ENCODE measurements at regions not wholly inside any gene's neighbourhood (a gene's known extent, or its start where the extent isn't known, plus 50 kb on each side); places are given as distances from the start of the nearest gene placed in this dataset.
"Not testable (repeated sequence)": the region's sequence is repeated elsewhere in the genome, so short reads cannot be mapped to it uniquely, and the experiment has no call there.

DNA sequence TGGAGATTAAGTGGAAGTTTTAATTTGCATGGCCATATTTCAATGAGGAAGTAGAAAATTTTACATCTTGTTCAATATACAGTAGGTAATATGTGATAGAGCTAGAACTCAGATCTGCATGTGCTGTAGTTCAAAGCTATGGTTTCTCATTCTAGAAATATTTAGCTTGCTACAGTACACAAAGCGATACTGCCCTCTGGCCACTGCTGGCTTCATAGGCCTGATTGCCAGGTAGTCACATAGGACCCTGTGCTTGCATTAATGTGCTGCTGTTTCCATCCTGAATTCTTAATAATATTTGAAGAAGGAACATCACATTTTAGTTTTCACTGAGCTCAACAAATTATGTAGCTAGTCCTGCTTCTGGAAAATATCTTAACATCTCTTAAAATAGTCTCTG, 87.0 kb downstream of the PLSCR2 start:
- DNase-seq (ENCODE audit: low spot score): no peak

DNA sequence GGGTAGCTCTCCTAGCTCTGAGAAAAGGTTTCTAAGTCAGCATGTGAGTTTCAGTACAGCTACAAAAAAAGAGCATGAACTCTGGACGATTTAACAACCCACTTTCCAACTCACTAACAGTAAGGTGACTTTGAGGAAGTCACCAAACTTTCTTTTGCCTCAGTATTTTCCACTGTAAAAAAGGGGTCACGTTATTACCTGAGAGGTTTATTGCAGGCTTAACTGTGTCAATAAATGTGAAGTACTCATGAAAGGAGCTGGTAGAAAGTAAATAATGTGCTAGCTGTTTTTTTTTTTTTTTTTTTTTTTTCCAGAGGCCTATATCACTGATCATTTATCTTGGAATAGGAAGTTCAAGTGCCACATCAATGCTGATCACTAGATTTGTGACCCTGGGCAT, 89.3 kb downstream of the PLSCR2 start:
- no peak for DNase-seq (ENCODE audit: low spot score)

DNA sequence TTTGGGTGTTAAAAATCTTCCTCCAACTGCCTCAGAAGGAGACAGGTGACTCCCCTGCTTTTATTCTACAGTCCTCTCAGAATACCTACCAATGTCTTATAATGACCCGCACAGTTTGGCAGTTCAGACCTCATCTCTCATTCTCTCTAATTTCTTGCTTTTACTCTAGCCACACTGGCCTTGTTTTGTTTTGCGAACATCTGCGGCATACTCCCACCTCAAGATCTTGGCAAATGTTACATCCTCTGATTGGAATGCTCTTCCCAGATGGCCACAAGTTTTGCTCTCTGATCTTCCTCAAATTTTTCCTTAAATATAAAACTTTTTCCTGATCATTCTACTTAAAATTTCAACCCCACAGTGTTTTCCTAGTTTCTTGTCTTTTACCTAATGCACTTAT, 94.1 kb downstream of the PLSCR2 start:
- no peak for DNase-seq (ENCODE audit: low spot score)

DNA sequence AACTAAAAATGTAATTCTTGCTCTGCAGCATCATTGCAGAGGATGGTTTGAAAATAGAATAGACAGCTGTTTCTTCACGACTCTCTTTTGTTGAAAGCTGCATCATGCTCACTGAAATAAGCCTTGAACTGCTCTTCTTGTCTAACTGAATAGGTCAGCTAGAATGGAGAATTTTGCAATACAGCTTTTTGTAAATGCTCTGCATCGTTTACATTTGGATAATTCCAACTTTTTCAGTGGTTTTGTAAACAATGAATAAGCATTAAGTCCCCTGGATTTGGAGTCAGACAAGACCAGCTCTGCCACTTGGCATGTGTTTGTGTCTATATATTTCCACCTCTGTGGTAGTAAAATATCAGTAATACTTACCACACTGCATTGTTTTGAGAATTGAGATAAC, 95.2 kb downstream of the PLSCR2 start:
- DNase-seq (ENCODE audit: low spot score): no peak

DNA sequence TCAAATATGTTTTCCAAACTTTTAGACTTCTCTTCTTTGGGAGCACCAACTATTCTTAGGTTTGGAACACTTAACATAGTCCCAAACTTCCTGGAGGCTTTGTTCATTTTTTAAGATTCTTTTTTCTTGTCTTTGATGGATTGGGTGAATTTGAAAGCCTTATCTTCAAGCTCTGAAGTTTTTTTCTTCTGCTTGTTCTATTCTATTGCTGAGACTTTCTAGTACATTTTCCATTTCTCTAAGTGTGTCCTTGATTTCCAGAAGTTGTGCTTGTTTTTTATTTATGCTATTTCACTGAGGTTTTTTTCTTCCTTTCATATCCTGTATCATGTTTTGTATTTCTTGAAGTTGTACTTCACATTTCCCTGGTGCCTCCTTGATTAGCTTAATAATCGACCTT, 97.5 kb downstream of the PLSCR2 start:
- DNase-seq (ENCODE audit: low spot score): no peak

DNA sequence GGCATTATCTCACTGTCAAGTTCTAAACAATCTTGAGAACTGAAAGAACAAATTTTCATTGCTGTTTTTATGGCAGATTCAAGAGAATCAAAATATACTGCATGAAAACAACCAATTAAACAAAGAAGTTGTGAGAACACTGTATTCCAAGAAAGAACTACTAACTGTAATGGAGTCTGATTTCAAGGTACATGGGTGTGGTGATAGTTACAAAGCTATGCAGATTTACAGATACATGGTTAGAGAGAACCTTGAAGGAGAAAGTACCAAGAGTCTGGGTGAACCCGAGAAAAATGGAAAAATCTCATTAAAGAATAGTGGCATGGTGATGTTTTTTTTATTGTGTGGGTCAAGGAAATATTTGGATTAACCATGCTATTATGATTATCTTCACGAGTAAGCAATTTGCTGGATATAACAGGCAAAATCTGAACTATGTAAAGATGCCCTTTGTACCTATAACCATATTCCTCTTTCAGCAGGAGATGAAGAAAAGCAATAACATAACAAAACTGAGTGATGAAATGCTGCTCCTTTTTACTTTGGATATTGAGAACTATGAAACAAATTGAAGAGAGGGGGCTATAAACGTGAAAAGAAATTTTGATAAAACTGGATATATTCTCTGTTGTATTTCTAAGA, 100.4 kb downstream of the PLSCR2 start:
- no peak for DNase-seq (ENCODE audit: low spot score)

DNA sequence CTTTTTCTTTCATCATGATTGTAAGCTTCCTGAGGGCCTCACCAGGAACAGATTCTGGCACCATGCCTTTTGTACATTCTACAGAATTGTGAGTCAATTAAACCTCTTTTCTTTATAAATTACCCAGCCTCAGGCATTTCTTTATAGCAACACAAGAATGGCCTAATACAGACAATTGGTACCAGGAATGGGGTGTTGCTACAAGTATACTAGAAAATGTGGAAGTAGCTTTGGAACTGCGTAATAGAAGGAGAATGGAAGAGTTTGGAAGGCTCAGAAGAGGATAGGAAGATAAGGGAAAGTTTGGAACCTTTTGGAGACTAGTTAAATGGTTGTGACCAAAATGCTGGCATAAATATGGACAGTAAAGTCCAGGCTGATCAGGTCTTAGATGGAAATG, 108.9 kb upstream of the PLSCR4 start:
- no peak for DNase-seq (ENCODE audit: low spot score)

DNA sequence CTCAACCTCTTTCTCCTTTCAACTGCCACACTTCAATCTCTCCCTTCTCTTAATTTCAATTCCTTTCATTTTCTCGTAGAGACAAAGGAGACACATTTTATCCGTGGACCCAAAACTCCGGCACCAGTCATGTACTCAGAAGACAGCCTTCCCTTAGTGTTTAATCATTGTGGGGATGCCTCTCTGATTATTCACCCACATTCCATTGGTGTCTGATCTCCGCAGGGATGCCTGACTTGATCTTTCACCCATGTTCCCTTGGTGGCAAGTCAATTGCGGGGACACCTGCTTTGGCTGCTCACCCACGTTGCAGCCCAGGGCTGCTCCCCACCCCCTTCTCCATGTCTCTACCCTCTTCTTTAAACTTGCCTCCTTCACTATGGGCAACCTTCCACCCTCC, 103.5 kb upstream of the PLSCR4 start:
- not testable (repeated sequence) for DNase-seq (ENCODE audit: low spot score)

DNA sequence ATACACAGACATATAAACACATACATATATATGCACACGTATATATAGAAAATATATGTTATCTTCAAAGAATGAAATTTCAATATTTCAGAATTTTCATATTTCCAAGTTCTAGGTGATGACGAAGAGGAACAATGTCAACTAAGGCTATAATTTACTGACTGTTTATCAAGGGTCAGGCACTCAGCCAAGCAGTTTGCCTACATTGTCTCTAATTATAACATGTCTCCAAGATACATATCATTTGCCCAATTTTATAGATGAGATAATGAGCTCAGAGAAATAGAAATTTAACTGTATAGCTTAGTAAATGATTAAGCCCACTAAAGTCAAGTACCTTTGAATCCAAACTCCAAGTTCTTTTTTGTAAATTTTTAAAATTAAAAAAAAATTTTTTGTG, 99.9 kb upstream of the PLSCR4 start:
- no peak for DNase-seq (ENCODE audit: low spot score)

DNA sequence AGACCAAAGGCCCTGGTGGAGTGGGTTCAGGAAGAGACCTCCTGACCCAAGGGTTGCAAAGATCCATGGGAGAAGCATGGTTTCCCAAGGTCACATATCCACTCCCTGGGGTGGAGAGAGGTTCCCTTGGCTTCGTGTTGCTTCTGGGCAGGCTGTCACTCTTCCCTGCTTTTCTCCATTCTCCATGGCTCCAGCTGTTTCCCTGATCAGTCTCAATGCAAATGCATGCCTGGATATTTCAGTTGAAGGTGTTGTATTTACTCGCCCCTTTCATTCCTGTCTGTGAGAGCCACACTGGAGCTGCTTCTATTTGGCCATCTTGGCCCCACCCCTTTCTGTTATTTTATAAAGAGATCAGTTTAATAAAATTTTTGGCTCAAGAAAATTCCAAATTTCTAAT, 95.0 kb upstream of the PLSCR4 start:
- DNase-seq (ENCODE audit: low spot score): no peak

DNA sequence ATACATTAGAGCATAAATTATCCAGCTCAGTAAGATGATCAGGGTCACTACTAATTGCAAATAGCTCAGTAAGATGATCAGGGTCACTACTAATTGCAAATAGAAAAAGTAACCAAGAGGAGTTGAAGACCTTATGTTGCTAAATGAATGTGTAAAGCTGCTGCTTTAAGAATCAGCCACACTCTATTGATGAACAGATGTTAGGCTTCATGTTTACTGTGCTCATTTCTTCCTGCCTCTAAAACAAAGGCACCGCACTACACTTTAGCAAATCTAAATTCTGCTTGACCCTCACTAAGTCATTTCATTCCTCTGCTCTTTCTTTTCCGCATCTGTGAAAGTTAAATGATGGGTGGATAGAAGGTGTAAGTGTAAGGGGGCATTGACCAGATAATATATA, 92.6 kb upstream of the PLSCR4 start:
- DNase-seq (ENCODE audit: low spot score): no peak

DNA sequence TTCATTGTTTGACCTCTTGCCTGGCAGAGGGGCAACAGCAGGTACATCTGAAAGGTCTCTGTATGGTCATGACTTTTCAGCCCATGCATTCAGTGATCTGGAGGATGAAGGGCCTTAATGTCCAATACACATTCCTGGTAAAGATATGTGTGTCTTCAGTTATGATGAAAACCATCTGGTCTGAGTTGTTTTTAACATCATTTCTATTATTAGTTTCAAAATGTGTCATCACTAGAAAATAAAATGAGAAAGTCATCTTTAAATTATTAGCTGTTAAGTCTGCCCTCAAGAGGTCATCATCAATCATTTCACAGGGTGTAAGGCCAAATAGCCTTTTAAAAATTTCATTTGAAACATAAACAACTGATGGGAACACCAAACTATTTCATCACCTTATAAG, 92.1 kb upstream of the PLSCR4 start:
- no peak for DNase-seq (ENCODE audit: low spot score)

DNA sequence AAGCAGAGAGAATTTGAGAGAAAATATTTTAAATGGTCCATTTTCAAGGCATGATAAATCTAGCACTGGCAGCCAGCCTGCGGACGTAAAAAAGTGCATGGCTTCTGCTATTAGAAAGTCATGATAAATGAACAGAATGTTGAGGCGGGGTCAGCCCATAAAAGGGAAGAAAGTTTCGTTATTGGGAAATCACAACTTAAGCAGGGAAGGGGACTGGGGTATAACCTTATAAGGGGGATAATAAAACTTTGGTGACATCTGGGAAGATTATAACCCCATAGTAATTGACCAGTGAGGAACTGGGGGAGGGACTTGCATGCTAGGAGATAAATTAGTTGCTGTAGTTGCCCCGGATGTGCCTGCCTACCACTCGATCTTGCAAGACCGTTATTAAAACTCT, 88.4 kb upstream of the PLSCR4 start:
- no peak for DNase-seq (ENCODE audit: low spot score)

DNA sequence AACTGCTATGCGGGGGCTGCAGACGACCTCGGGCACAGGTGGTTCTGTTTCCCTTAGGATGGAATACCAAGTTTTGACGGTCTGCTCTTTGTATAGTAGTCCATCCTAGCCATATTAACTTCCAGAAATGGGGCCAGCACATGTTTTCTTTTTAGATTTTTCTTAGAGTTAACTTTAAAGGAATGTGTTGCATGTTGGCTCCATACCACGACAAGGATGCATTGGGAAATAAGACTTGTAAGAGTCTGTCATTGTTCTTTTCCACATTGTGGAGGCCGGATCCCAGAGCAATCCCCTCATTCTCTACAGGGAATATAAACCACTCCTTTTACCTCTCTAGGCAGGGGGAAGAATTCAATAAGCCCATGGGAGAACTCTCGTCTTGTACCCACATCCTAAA, 87.1 kb upstream of the PLSCR4 start:
- no peak for DNase-seq (ENCODE audit: low spot score)

DNA sequence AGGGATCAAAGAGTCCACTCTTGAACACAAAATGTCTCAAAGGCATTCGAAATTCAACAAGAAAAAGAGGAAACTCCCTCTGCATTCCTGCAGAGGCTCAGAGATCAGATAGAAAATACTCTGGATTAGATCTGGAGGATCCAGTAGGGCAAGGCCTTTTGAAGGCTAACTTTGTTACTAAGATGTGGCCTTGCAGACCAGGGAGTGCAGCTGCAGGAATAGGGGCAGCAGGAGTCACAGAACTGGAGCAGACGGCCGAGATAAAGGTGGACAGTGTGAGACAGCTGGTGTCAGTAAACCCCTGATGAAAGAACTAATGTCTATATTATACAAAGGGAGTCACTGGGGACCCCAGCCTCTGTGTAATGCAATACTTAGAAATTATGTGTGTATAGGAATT, 84.5 kb upstream of the PLSCR4 start:
- DNase-seq (ENCODE audit: low spot score): no peak

DNA sequence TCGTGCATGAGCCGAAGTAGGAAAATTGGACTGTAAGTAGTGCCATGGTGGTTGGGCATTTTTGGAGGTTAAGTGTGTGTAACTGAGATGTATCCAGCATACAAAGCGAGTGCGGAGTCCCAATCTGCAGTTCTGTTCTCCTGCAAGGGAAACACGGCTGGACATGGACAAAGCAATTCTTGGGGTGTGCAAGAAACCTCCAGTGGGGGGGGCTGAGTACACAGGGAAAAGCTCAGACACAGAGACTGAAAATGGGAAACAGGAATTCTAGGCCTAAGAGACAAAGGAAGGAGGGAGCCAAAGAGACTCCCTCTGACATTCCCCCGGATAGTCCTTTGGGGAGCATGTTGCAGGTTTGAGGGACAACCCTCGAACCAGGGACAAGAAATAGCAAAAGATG, 83.2 kb upstream of the PLSCR4 start:
- DNase-seq (ENCODE audit: low spot score): no peak

DNA sequence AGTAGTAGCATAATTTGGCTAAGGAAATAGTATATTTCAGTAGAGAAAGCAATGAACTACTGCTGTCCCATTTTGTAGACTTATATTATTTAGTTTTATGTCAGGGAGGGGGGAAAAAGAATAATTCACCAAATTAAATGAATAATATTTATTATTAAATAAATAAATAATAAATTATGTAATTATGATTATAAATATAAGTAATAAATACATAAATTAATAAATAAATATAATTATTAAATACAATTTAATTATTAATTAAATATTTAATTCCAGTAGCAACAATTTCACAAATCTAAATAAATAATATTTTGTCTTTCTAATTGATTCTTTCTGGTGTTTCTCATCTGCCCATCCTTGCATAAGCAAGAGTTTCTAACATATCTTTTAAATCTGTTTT, 81.1 kb upstream of the PLSCR4 start:
- DNase-seq (ENCODE audit: low spot score): no peak

DNA sequence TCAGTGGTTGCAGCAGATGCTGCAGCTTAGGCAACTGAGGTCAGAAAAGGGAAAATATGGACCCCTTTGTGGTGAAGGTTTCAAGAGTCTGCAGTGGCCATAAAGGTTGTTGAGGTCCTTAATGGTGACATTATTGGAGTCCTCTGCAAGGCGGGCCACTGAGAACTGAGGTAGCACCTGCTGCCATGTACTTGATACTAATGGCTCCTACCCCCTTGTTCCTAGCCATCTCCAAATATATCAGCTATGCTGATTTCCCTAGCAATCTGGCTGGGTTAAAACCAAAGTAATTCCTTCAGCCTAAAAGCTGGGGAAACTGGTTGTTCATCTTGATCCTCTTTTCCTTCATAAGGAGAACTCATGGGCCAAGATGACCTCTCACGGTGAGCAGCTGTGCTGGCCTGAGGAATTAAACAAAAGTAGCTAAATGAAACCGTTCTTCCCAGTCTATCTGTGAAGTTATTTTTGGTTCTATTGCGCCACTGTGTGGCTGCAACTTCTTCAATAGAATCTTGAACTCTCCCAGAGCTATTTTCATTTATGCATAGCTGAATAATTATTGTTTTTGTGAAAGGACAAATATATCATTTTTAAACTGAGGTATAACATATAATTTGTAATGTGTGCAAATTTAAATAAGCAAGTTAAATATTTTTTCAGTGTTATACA, 76.1 kb upstream of the PLSCR4 start:
- DNase-seq (ENCODE audit: low spot score): peak; percentile 45

DNA sequence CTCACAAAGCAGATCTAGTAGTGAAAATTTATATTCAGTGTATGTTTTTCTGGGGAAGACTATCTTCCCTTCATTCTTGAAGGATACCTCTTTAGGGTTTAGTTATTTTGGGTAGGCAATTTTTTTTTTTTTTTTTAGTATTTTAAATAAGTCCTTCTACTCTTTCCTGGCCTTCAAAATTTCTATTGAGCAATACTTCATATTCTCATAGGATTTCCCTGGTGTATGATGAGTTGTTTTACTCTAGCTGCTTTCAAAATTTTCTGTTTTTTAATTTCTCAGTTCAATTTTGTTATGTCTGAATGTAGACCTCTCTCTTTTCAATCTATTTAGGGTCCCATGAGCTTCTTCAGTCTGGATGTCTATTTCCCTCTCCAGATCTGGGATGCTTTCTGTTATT, 74.3 kb upstream of the PLSCR4 start:
- no peak for DNase-seq (ENCODE audit: low spot score)

DNA sequence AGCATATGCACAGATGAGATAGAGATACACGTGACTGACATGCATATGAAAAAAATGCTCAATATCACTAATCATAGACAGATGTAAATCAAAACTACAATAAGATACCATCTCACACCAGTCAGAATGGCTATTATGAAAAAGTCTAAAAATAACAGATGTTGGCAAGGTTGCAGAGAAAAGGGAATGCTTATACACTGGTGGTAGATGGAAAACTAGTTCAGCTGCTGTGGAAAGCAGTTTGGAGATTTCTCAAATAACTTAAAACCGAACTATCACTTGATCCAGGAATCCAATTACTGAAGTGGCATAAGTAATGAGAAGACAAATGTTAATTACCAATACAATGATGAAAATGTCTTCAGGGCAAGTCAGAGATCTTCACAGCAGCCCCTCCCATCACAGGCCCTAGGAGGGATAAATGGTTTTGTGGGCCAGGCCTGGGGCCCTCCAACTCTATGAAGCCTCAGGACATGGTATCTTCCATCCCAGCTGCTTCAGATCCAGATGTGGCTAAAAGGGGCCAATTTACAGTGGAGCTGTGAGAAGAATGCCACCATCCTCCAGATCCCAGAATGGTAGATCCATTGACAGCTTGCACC, 71.4 kb upstream of the PLSCR4 start:
- no peak for DNase-seq (ENCODE audit: low spot score)

DNA sequence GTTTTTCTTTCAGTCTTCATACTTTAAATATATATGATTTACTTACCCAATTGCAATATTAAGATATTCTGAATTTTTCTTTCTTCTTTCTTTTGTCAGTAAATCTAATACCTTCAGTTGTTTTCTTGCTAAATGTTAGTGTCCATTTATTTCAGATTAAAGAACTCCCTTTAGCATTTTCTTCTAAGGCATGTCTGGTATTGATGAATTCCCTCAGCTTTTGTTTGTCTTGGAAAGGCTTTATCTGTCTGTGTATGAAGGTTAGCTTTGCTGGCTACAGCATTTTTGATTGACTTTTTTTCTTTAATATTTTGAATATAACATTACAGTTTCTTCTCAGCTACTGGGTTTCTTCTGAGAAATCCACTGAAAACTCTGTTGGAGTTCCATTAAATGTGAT, 64.0 kb upstream of the PLSCR4 start:
- no peak for DNase-seq (ENCODE audit: low spot score)

DNA sequence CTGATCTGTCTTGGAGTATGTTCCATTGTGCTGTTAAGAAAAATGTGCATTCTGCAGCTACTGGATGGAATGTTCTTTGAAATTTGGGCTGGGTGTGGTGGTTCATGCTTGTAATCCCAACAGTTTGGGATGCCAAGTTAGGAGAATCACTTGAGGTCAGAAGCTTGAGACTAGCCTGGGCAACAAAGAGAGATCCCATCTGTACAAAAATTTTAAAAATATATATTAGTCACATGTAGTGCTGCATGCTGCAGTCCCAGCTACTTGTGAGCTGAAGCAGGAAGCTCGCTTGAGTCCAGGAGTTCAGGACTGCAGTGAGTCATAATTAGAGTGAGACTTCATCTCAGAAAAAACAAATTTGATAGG, 62.8 kb upstream of the PLSCR4 start:
- no peak for DNase-seq (ENCODE audit: low spot score)

DNA sequence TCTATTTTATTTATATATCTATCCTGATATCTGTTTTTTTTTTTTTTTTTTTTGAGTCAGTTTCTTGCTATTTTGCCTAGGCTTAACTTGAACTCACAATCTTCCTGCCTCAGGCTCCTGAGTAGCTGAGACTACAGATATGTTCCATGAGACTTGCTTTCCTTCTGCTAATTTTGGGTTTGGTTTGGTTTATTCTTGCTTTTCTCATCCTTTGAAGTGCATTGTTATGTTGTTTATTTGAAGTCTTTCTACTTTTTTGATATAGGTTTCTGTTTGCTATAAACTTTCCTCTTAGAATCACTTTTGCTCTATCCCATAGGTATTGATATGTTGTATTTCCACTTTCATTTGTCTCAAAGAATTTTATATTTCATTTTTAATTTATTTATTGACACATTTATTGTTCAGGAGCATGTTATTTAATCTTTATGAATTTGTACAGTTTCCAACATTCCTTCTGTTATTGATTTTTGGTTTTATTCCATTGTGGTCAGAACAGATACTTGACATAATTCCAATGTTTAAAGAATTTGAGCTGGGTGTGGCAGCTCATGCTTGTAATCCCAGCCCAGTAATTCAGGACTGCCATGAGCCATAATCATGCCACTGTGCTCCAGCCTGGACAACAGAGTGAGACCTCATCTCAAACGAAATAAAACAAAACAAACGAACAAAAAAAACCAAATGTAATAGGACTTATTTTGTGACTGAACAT, 62.3 kb upstream of the PLSCR4 start:
- DNase-seq (ENCODE audit: low spot score): peak; percentile 36

All from mucosa of gallbladder (tissue), 1 donor.